ENCODE measurements at regions not wholly inside any gene's neighbourhood (a gene's known extent, or its start where the extent isn't known, plus 50 kb on each side); places are given as distances from the start of the nearest gene placed in this dataset.

GRCh38 chr2:7925506-7925905 lies 756.4 kb upstream of the ID2 start:
- Histone ChIP-seq H3K27ac (ENCODE audit: extremely low read depth, low read depth, low read length) (no peak overlapping the region), H3K4me1 (ENCODE audit: control insufficient read depth, insufficient read depth, low read length) (no peaks in the 10 kb centered on the region), H3K4me3 (ENCODE audit: low read depth, low read length) (no peak overlapping the region), H3K36me3 (ENCODE audit: control insufficient read depth in 2 of 2, insufficient read depth in 1 of 2, low read length in 2 of 2) (no peaks in the 10 kb centered on the region), H3K9me3 (ENCODE audit: control insufficient read depth, insufficient read depth, low read depth, low read length) (no peaks in the 10 kb centered on the region)
- CTCF ChIA-PET = no interaction called here
- POLR2A ChIA-PET = no interaction called here
- TF ChIP-seq KLF8 (tag by site-specific recombination; IDR thresholded peaks at IDR 0.05) (no peak), YY2 (tag by site-specific recombination; IDR thresholded peaks at IDR 0.05) (no peak), PRDM4 (tag by site-specific recombination; IDR thresholded peaks at IDR 0.05) (no peak), ZNF610 (tag by site-specific recombination; IDR thresholded peaks at IDR 0.05; ENCODE audit: borderline replicate concordance) (no peak), ZNF223 (tag by site-specific recombination; IDR thresholded peaks at IDR 0.05) (no peak), ZNF10 (tag by site-specific recombination; IDR thresholded peaks at IDR 0.05) (no peak), ZNF558 (tag by site-specific recombination; IDR thresholded peaks at IDR 0.05) (no peak), ZNF747 (tag by site-specific recombination; IDR thresholded peaks at IDR 0.05) (no peak), ZNF629 (tag by site-specific recombination; IDR thresholded peaks at IDR 0.05) (no peak), ZNF121 (tag by site-specific recombination; IDR thresholded peaks at IDR 0.05) (no peak), ZBTB8A (tag by site-specific recombination; IDR thresholded peaks at IDR 0.05) (no peak), ZNF169 (tag by site-specific recombination; IDR thresholded peaks at IDR 0.05) (no peak), ZNF791 (tag by site-specific recombination; IDR thresholded peaks at IDR 0.05) (no peak), ZIC2 (tag by site-specific recombination; IDR thresholded peaks at IDR 0.05) (no peak), SCRT1 (tag by site-specific recombination; IDR thresholded peaks at IDR 0.05; ENCODE audit: borderline replicate concordance) (no peak)
- TF ChIP-seq, protein P1, sequence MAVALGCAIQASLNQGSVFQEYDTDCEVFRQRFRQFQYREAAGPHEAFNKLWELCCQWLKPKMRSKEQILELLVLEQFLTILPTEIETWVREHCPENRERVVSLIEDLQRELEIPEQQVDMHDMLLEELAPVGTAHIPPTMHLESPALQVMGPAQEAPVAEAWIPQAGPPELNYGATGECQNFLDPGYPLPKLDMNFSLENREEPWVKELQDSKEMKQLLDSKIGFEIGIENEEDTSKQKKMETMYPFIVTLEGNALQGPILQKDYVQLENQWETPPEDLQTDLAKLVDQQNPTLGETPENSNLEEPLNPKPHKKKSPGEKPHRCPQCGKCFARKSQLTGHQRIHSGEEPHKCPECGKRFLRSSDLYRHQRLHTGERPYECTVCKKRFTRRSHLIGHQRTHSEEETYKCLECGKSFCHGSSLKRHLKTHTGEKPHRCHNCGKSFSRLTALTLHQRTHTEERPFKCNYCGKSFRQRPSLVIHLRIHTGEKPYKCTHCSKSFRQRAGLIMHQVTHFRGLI (tag by site-specific recombination; IDR thresholded peaks at IDR 0.05) = no peak
- TF ChIP-seq, protein P2, sequence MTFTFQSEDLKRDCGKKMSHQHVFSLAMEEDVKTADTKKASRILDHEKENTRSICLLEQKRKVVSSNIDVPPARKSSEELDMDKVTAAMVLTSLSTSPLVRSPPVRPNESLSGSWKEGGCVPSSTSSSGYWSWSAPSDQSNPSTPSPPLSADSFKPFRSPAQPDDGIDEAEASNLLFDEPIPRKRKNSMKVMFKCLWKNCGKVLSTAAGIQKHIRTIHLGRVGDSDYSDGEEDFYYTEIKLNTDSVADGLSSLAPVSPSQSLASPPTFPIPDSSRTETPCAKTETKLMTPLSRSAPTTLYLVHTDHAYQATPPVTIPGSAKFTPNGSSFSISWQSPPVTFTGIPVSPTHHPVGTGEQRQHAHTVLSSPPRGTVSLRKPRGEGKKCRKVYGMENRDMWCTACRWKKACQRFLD (tag by site-specific recombination; IDR thresholded peaks at IDR 0.05) = no peak
- TF ChIP-seq, protein P3, sequence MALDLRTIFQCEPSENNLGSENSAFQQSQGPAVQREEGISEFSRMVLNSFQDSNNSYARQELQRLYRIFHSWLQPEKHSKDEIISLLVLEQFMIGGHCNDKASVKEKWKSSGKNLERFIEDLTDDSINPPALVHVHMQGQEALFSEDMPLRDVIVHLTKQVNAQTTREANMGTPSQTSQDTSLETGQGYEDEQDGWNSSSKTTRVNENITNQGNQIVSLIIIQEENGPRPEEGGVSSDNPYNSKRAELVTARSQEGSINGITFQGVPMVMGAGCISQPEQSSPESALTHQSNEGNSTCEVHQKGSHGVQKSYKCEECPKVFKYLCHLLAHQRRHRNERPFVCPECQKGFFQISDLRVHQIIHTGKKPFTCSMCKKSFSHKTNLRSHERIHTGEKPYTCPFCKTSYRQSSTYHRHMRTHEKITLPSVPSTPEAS (tag by site-specific recombination; IDR thresholded peaks at IDR 0.05) = no peak
- TF ChIP-seq, protein P4, sequence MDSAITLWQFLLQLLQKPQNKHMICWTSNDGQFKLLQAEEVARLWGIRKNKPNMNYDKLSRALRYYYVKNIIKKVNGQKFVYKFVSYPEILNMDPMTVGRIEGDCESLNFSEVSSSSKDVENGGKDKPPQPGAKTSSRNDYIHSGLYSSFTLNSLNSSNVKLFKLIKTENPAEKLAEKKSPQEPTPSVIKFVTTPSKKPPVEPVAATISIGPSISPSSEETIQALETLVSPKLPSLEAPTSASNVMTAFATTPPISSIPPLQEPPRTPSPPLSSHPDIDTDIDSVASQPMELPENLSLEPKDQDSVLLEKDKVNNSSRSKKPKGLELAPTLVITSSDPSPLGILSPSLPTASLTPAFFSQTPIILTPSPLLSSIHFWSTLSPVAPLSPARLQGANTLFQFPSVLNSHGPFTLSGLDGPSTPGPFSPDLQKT (IDR thresholded peaks at IDR 0.05; ENCODE audit: borderline replicate concordance, low read depth, low read length) = no peak

- Histone ChIP-seq H3K27ac (ENCODE audit: extremely low read depth, low read depth, low read length) (no peak overlapping the region), H3K36me3 (ENCODE audit: control insufficient read depth in 2 of 2, insufficient read depth in 1 of 2, low read length in 2 of 2) (no peaks in the 10 kb centered on the region), H3K9me3 (ENCODE audit: control insufficient read depth, insufficient read depth, low read depth, low read length) (no peaks in the 10 kb centered on the region), H3K4me1 (ENCODE audit: control insufficient read depth, insufficient read depth, low read length) (no peaks in the 10 kb centered on the region), H3K4me3 (ENCODE audit: low read depth, low read length) (no peak overlapping the region)
- CTCF ChIA-PET = no interaction called here
- POLR2A ChIA-PET = no interaction called here
- TF ChIP-seq ZNF2 (tag by site-specific recombination; IDR thresholded peaks at IDR 0.05) (no peak), ZNF610 (tag by site-specific recombination; IDR thresholded peaks at IDR 0.05; ENCODE audit: borderline replicate concordance) (no peak), KLF17 (tag by site-specific recombination; IDR thresholded peaks at IDR 0.05) (no peak), ZBTB20 (tag by site-specific recombination; IDR thresholded peaks at IDR 0.05) (no peak), SALL2 (tag by site-specific recombination; IDR thresholded peaks at IDR 0.05; ENCODE audit: borderline replicate concordance) (no peak), YY2 (tag by site-specific recombination; IDR thresholded peaks at IDR 0.05) (no peak), YY1 (tag by site-specific recombination; IDR thresholded peaks at IDR 0.05) (no peak), HOXA7 (CRISPR knock-in tag; IDR thresholded peaks at IDR 0.05; ENCODE audit: borderline replicate concordance) (no peak), ZNF302 (tag by site-specific recombination; IDR thresholded peaks at IDR 0.05; ENCODE audit: low read depth) (no peak), ZFP69B (tag by site-specific recombination; IDR thresholded peaks at IDR 0.05) (no peak), ZNF112 (tag by site-specific recombination; IDR thresholded peaks at IDR 0.05) (no peak), ZNF311 (tag by site-specific recombination; IDR thresholded peaks at IDR 0.05; ENCODE audit: borderline replicate concordance) (no peak)
Measured at GRCh38 chr2:7927691-7928090, 754.2 kb upstream of the ID2 start.
